CD14-positive monocyte (primary cell): ENCODE measurements at regions not wholly inside any gene's neighbourhood (a gene's known extent, or its start where the extent isn't known, plus 50 kb on each side); places are given as distances from the start of the nearest gene placed in this dataset.

Experiments used
- DNase-seq, 3 donors: peaks; one replicate each; pipeline ENCODE4 v3.0.0-alpha.2; 2011 to 2022
- H2AFZ ChIP-seq: 2 replicates; pipeline ENCODE4 v1.6.0; 2012; ENCODE audit warnings: mild to moderate bottlenecking, low read depth, low read length, inconsistent platforms; ENCODE audit not compliant: insufficient read depth, poor library complexity, severe bottlenecking
- H3K27ac ChIP-seq, 2 donors: 1 replicate in 1 of 2; 2 replicates in 1 of 2; pipeline ENCODE4 v1.5.1; 2012 to 2013; ENCODE audit warnings: low read length in 2 of 2, control low read depth in 1 of 2, inconsistent platforms in 1 of 2, low read depth in 1 of 2, mild to moderate bottlenecking in 1 of 2
- H3K27me3 ChIP-seq, 2 donors: one replicate each; pipeline versions ENCODE4 v1.6.0 to v1.6.1; 2011 to 2013; ENCODE audit warnings: low read length in 2 of 2; ENCODE audit not compliant: control insufficient read depth in 2 of 2, insufficient read depth in 2 of 2
- H3K36me3 ChIP-seq, 2 donors: replicated peaks in 1 of 2; 1 replicate in 1 of 2; 2 replicates in 1 of 2; pipeline versions ENCODE4 v1.5.1 to v1.6.1; 2012 to 2013; ENCODE audit warnings: low read length in 2 of 2, control low read depth in 1 of 2, inconsistent platforms in 1 of 2, mild to moderate bottlenecking in 1 of 2; ENCODE audit not compliant: insufficient read depth in 2 of 2, control insufficient read depth in 1 of 2
- H3K4me1 ChIP-seq, 2 donors: 1 replicate in 1 of 2; 2 replicates in 1 of 2; pipeline versions ENCODE4 v1.5.1 to v1.6.1; 2012 to 2013; ENCODE audit warnings: low read length in 2 of 2, control low read depth in 1 of 2, inconsistent platforms in 1 of 2, mild to moderate bottlenecking in 1 of 2, moderate library complexity in 1 of 2; ENCODE audit not compliant: insufficient read depth in 2 of 2, control insufficient read depth in 1 of 2
- H3K4me2 ChIP-seq: replicated peaks from 2 replicates; pipeline ENCODE3; 2012; ENCODE audit warnings: low read length, moderate library complexity, mild to moderate bottlenecking; ENCODE audit not compliant: poor library complexity, severe bottlenecking; ENCODE audit errors: extremely low read depth
- H3K4me3 ChIP-seq, 3 experiments: fragments of 200-600 bp in 1 of 3; sonication (generic) in 1 of 3; replicated peaks in 1 of 3; 1 replicate in 2 of 3; 2 replicates in 1 of 3; pipeline ENCODE4 v1.5.1; 2011 to 2013; ENCODE audit warnings: low read length in 3 of 3, mild to moderate bottlenecking in 3 of 3, control low read depth in 2 of 3, low read depth in 2 of 3, inconsistent platforms in 1 of 3, moderate library complexity in 1 of 3
- H3K79me2 ChIP-seq: 2 replicates; pipeline ENCODE4 v1.6.0; 2012; ENCODE audit warnings: mild to moderate bottlenecking, control low read depth, inconsistent platforms, low read length, moderate library complexity; ENCODE audit not compliant: insufficient read depth
- H3K9ac ChIP-seq: 2 replicates; pipeline ENCODE4 v1.6.0; 2017; ENCODE audit warnings: low read length, mild to moderate bottlenecking; ENCODE audit not compliant: insufficient read depth, poor library complexity, severe bottlenecking
- H3K9me3 ChIP-seq, 2 donors: replicated peaks in 1 of 2; 1 replicate in 1 of 2; 2 replicates in 1 of 2; pipeline versions ENCODE4 v1.5.1 to v1.6.1; 2012 to 2013; ENCODE audit warnings: low read length in 2 of 2, control low read depth in 1 of 2; ENCODE audit not compliant: control insufficient read depth in 1 of 2, insufficient read depth in 1 of 2
- H4K20me1 ChIP-seq: 2 replicates; pipeline ENCODE4 v1.6.0; 2012; ENCODE audit warnings: mild to moderate bottlenecking, low read length, control low read depth, moderate library complexity; ENCODE audit not compliant: insufficient read depth
- H3K27ac Mint-ChIP-seq, 7 donors: one replicate each; pipeline ENCODE4 v1.8.0; 2020; ENCODE audit warnings: mild to moderate bottlenecking in 7 of 7, mixed read lengths in 7 of 7, moderate library complexity in 6 of 7, inconsistent platforms in 2 of 7
- H3K27me3 Mint-ChIP-seq, 3 donors: one replicate each; pipeline ENCODE4 v1.8.0; 2021 to 2022; ENCODE audit warnings: low read depth in 3 of 3, mild to moderate bottlenecking in 3 of 3, mixed read lengths in 3 of 3, moderate library complexity in 3 of 3, inconsistent platforms in 1 of 3
- H3K36me3 Mint-ChIP-seq, 2 donors: one replicate each; pipeline ENCODE4 v1.8.0; 2020; ENCODE audit warnings: mixed read lengths in 2 of 2, inconsistent platforms in 1 of 2, mild to moderate bottlenecking in 1 of 2
- H3K4me1 Mint-ChIP-seq: one replicate; pipeline ENCODE4 v1.8.0; 2020; ENCODE audit warnings: mild to moderate bottlenecking, mixed read lengths
- H3K4me3 Mint-ChIP-seq, 2 donors: one replicate each; pipeline ENCODE4 v1.8.0; 2020; ENCODE audit warnings: mild to moderate bottlenecking in 2 of 2, mixed read lengths in 2 of 2, moderate library complexity in 1 of 2
- H3K9me3 Mint-ChIP-seq, 7 donors: one replicate each; pipeline ENCODE4 v1.8.0; 2020 to 2022; ENCODE audit warnings: mixed read lengths in 7 of 7, mild to moderate bottlenecking in 6 of 7, moderate library complexity in 6 of 7, inconsistent platforms in 2 of 7
- WGBS: methylation state at CpG from one replicate; pipeline ENCODE4 v1.1.5; 2013; ENCODE audit warnings: missing lambda C conversion rate; ENCODE audit not compliant: insufficient coverage; 5-methylcytosine and 5-hydroxymethylcytosine counted together
- intact Hi-C, 2 donors: fragments of 100-400 bp; cut with micrococcal nuclease; formaldehyde crosslinking; loops; one replicate each; pipeline versions ENCODE4 v1.15.0 to v1.15.1; 2023
- TF ChIP-seq, protein P1 (sequence below): fragments of 200-600 bp; IDR thresholded peaks from one replicate; pipeline ENCODE4 v1.8.0; 2022; ENCODE audit warnings: antibody characterized with exemption, mild to moderate bottlenecking

DNA sequence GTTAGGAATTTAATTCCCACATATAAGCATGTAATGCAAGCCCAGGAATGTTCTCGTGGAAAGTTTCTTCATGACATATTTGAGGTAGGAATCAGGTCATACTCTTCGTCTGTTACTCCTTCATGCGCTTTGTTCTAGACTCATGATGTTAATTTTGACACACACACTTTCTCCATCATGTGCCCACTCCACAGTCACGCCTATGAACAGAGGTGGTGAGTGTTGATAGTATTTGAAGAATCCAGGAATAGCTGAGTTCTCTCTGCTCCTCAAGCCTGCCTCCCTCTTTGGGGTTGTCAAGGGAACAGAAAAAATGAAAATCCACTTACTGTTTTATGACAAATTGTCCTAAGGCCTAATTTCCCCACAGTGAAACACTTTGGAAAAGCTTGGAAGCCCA is 117.3 kb upstream of the SERPINE2 start:
- TF ChIP-seq, protein P1, sequence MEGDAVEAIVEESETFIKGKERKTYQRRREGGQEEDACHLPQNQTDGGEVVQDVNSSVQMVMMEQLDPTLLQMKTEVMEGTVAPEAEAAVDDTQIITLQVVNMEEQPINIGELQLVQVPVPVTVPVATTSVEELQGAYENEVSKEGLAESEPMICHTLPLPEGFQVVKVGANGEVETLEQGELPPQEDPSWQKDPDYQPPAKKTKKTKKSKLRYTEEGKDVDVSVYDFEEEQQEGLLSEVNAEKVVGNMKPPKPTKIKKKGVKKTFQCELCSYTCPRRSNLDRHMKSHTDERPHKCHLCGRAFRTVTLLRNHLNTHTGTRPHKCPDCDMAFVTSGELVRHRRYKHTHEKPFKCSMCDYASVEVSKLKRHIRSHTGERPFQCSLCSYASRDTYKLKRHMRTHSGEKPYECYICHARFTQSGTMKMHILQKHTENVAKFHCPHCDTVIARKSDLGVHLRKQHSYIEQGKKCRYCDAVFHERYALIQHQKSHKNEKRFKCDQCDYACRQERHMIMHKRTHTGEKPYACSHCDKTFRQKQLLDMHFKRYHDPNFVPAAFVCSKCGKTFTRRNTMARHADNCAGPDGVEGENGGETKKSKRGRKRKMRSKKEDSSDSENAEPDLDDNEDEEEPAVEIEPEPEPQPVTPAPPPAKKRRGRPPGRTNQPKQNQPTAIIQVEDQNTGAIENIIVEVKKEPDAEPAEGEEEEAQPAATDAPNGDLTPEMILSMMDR: no peak
- DNase-seq: no peak
- Histone ChIP-seq H3K4me3 (no peak overlapping the region), H4K20me1 (no peaks in the 10 kb centered on the region), H3K4me1 (no peaks in the 10 kb centered on the region), H2AFZ (no peak overlapping the region), H3K36me3 (no peaks in the 10 kb centered on the region), H3K27ac (no peak overlapping the region), H3K4me2 (no peak overlapping the region), H3K27me3 (no peaks in the 10 kb centered on the region), H3K79me2 (no peaks in the 10 kb centered on the region), H3K9me3 (no peaks in the 10 kb centered on the region), H3K9ac (no peak overlapping the region)
- H3K4me1 Mint-ChIP-seq: no peaks in the 10 kb centered on the region
- H3K27me3 Mint-ChIP-seq: peaks cover 0 to 7% (median 3%) of the 10 kb centered on the region in 3 donors
- H3K9me3 Mint-ChIP-seq: peaks cover 0 to 5% (median 2%) of the 10 kb centered on the region in 7 donors
- WGBS: no CpG with 5 or more reads among the region's 4 CpGs
- no peak overlapping the region for H3K27ac Mint-ChIP-seq
- no peak overlapping the region for H3K4me3 Mint-ChIP-seq
- intact Hi-C loops: no loop called here
- no peaks in the 10 kb centered on the region for H3K36me3 Mint-ChIP-seq

DNA sequence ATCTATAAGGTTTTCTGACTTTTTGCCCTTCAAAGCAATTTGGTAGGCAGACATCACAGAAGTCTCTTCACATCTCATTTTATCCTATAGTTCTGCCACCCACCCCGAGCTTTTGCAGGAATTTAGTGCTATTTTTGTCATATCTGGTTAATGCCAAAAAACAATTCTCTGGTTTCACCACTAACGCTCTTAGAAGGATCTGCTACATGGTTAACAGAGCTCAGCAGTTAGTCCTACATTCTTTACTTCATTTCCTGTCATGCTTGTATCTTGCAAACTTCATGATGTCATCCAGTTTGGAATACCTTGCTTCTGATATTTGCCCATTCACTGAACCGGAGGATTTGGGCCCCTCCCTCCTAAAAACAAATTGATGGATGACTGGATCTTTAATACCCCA is 116.8 kb upstream of the SERPINE2 start:
- H3K9ac ChIP-seq: no peak overlapping the region
- peaks cover 0 to 7% (median 3%) of the 10 kb centered on the region in 3 donors for H3K27me3 Mint-ChIP-seq
- DNase-seq: no peak
- no peak overlapping the region for H3K4me2 ChIP-seq
- no peak overlapping the region for H3K4me3 ChIP-seq
- H2AFZ ChIP-seq: no peak overlapping the region
- H3K79me2 ChIP-seq: no peaks in the 10 kb centered on the region
- H3K27ac ChIP-seq: no peak overlapping the region
- H3K36me3 Mint-ChIP-seq: no peaks in the 10 kb centered on the region
- WGBS: 85% methylated on average over 1 of the region's 3 CpGs
- intact Hi-C loops: no loop called here
- no peak overlapping the region for H3K27ac Mint-ChIP-seq
- H3K9me3 Mint-ChIP-seq: peaks cover 0 to 5% (median 2%) of the 10 kb centered on the region in 7 donors
- no peaks in the 10 kb centered on the region for H4K20me1 ChIP-seq
- TF ChIP-seq, protein P1: no peak
- H3K36me3 ChIP-seq: no peaks in the 10 kb centered on the region
- H3K9me3 ChIP-seq: no peaks in the 10 kb centered on the region
- no peaks in the 10 kb centered on the region for H3K4me1 Mint-ChIP-seq
- H3K27me3 ChIP-seq: no peaks in the 10 kb centered on the region
- no peak overlapping the region for H3K4me3 Mint-ChIP-seq
- no peaks in the 10 kb centered on the region for H3K4me1 ChIP-seq
